ENCODE measurements at regions not wholly inside any gene's neighbourhood (a gene's known extent, or its start where the extent isn't known, plus 50 kb on each side); places are given as distances from the start of the nearest gene placed in this dataset.

DNA sequence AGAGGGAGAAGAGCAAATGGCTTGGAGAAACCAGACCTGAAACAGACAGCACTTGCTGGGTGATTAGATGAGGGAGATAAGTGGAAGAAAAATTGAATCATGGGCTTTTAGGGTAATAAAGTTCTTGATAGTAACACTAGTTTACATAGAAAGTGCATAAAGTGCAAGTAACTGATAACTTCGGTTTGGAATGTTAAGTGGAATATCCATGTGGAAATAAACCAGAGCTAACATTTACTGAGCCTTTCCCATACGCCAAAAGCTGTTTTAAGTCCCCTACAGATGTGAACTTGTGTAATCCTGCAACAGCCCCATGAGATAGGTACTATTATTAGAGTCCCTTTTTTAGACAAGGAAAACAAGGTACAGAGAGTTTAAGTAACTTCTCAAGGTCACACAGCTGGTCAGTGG is 77.1 kb upstream of the NUDT4 start:
- Histone ChIP-seq H3K27me3 (ENCODE audit: control insufficient read depth, insufficient read depth, low read length) (no peaks in the 10 kb centered on the region), H3K27ac (ENCODE audit: low read length) (no peak overlapping the region), H3K4me3 (ENCODE audit: low read length) (no peak overlapping the region), H3K4me1 (ENCODE audit: control insufficient read depth, insufficient read depth, low read length) (no peaks in the 10 kb centered on the region), H3K9me3 (ENCODE audit: control insufficient read depth, insufficient read depth, low read length) (no peaks in the 10 kb centered on the region), H3K36me3 (ENCODE audit: control insufficient read depth, insufficient read depth, low read length) (no peaks in the 10 kb centered on the region)
- WGBS (ENCODE audit: insufficient coverage, insufficient read length) = no CpG with 5 or more reads among the region's 2 CpGs
- no peak for DNase-seq (ENCODE audit: low read depth, low spot score)

DNA sequence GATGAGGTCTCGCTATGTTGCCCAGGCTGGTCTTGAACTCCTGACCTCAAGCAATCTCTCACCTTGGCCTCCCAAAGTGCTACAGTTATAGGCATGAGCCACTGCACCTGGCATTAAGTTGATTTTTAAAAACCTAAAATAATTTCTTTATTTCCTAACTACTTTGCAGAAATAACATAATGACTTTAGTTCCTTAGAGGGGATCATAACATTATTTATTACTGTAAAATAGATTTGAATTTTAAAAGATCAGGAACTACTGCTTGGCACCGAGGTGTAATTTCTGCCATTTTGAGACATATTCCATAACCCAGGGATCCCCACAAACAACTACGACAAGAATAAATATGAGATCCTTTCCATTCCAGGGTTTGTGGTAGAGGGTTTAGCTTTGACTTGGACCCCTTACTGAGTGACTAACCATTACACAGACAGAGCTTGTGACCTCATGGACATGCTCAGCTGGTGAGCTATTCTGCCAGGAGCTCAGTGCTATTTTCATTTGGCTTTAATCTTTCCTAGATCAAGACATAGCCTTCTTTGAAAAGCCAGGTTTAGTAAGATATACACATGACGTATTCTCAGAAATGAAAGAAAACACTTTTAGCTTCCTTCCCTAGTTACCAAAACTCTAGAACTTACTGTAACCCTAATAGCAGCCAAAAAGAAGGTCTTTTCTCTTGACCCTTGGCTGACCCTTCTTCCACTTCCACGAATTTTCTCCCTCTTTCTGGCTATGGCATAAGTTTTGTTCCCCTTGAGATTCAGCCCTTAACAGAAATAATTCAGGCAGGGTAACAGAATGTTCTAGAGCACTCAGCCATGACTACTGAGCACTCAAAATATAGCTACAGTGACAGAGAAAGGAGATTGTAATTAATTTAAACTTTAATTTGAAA is 75.1 kb upstream of the NUDT4 start:
- Histone ChIP-seq H3K27ac (ENCODE audit: low read length) (no peak overlapping the region), H3K27me3 (ENCODE audit: control insufficient read depth, insufficient read depth, low read length) (no peaks in the 10 kb centered on the region), H3K4me1 (ENCODE audit: control insufficient read depth, insufficient read depth, low read length) (no peaks in the 10 kb centered on the region), H3K4me3 (ENCODE audit: low read length) (no peak overlapping the region), H3K9me3 (ENCODE audit: control insufficient read depth, insufficient read depth, low read length) (no peaks in the 10 kb centered on the region), H3K36me3 (ENCODE audit: control insufficient read depth, insufficient read depth, low read length) (no peaks in the 10 kb centered on the region)
- no peak for DNase-seq (ENCODE audit: low read depth, low spot score)
- WGBS (ENCODE audit: insufficient coverage, insufficient read length) = no CpG with 5 or more reads among the region's 5 CpGs

DNA sequence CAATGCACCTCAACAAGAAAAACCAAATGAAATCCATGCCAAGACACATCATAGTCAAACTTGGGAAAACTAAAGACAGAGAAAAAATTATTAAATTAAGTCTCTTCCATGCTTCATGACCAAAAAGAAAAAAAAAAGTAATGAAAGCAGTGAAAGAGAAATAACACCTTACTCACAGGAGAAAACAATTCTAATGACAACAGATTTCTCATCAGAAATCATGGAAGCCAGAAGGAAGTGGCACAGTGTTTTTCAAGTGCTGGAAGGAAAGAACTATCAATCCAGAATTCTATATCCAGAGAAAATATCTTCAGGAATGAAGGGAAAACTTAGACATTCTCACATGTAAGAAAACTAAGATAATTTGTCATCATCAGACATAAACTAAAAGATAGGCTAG is 71.1 kb upstream of the NUDT4 start:
- H3K27ac ChIP-seq (ENCODE audit: low read length) = no peak overlapping the region
- H3K4me3 ChIP-seq (ENCODE audit: low read length) = no peak overlapping the region
- H3K9me3 ChIP-seq (ENCODE audit: control insufficient read depth, insufficient read depth, low read length) = no peaks in the 10 kb centered on the region
- H3K4me1 ChIP-seq (ENCODE audit: control insufficient read depth, insufficient read depth, low read length) = no peaks in the 10 kb centered on the region
- no peak for DNase-seq (ENCODE audit: low read depth, low spot score)
- no peaks in the 10 kb centered on the region for H3K36me3 ChIP-seq (ENCODE audit: control insufficient read depth, insufficient read depth, low read length)
- H3K27me3 ChIP-seq (ENCODE audit: control insufficient read depth, insufficient read depth, low read length) = no peaks in the 10 kb centered on the region

DNA sequence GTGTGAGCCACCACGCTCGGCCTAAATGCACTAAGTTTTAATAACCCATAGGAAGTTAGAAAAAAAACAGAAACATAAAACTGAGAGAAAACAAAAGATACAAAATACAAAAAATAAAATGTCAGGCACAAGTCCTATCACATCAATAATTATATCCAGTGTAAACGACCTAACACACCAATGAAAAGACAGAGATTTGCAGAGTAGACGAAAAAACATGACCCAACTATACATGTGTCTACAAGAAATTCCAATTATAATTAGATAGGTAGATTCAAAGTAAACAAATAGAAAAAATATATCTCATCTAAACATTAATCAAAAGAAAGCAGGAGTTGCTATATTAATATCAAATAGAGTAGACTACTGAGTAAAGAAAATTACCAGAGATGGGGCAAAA is 69.4 kb upstream of the NUDT4 start:
- no peak for DNase-seq (ENCODE audit: low read depth, low spot score)
- Histone ChIP-seq H3K4me3 (ENCODE audit: low read length) (no peak overlapping the region), H3K27me3 (ENCODE audit: control insufficient read depth, insufficient read depth, low read length) (no peaks in the 10 kb centered on the region), H3K36me3 (ENCODE audit: control insufficient read depth, insufficient read depth, low read length) (no peaks in the 10 kb centered on the region), H3K9me3 (ENCODE audit: control insufficient read depth, insufficient read depth, low read length) (no peaks in the 10 kb centered on the region), H3K4me1 (ENCODE audit: control insufficient read depth, insufficient read depth, low read length) (no peaks in the 10 kb centered on the region), H3K27ac (ENCODE audit: low read length) (no peak overlapping the region)
- no CpG with 5 or more reads among the region's 4 CpGs for WGBS (ENCODE audit: insufficient coverage, insufficient read length)

DNA sequence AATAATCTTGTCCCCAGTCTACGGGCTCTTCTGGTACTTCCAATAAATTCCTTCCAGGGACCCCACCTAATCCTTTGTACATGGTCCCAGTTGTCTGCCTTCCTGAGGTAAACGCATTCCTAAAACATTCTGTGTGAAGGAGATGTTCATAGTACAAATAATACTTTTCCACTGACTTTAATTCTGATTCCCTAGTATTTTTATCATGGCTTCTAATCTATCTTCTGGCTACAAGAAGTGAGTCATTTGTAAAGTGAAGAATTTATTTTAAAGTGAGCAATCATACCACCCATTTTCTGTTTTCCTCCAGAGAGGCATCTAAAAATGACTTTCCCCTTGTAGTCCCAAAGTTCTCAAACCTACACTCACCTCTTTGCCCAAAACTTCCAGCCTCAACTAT is 65.9 kb upstream of the NUDT4 start:
- Histone ChIP-seq H3K4me1 (ENCODE audit: control insufficient read depth, insufficient read depth, low read length) (no peaks in the 10 kb centered on the region; the same call in 1 of the 2 replicates), H3K36me3 (ENCODE audit: control insufficient read depth, insufficient read depth, low read length) (no peaks in the 10 kb centered on the region), H3K9me3 (ENCODE audit: control insufficient read depth, insufficient read depth, low read length) (no peaks in the 10 kb centered on the region), H3K4me3 (ENCODE audit: low read length) (no peak overlapping the region), H3K27me3 (ENCODE audit: control insufficient read depth, insufficient read depth, low read length) (no peaks in the 10 kb centered on the region), H3K27ac (ENCODE audit: low read length) (no peak overlapping the region)
- DNase-seq (ENCODE audit: low read depth, low spot score) = no peak
- WGBS (ENCODE audit: insufficient coverage, insufficient read length) = no CpG with 5 or more reads among the region's 2 CpGs

DNA sequence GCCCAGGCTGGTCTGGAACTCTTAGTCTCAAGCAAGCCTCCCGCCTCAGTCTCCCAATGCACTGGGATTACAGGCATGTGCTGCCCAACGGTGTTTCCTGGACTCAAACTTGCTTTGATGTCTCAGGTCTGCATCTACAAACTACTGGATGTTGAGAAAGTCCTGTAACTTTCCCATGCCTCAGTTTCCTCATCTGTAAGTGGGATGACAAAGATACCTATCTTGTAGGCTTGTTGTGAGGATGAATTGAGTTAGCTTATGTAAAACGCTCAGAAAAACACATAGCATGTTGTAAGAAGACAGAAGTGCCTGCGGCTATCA is 63.6 kb upstream of the NUDT4 start:
- no peak overlapping the region for H3K27ac ChIP-seq (ENCODE audit: low read length)

DNA sequence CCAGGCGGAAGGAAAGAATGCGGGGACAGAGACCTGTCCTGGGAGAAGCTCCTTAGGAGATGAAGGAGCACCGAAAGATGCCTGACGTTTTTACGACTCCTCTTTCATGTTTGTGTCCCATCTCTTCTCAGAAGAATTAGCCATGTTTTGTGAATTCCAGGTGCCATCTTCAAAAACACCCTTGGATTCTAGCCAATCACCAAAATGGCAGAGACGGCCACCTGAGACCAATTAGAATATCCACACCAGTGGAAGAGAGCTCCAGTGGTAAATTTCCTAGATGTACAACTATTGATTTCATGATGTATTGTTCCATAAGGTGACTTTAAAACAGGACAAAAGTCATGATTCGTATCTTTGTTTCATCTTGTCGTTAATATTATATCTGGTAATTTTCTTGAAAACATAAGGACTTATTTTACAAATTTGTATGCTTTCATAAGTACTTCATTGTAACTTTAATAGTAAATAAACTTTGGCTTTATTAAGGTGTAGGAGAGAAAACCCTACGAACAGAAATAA is 62.3 kb upstream of the NUDT4 start:
- Histone ChIP-seq H3K4me3 (ENCODE audit: low read length) (no peak overlapping the region), H3K4me1 (ENCODE audit: control insufficient read depth, insufficient read depth, low read length) (no peaks in the 10 kb centered on the region; the same call in 1 of the 2 replicates), H3K27me3 (ENCODE audit: control insufficient read depth, insufficient read depth, low read length) (no peaks in the 10 kb centered on the region), H3K9me3 (ENCODE audit: control insufficient read depth, insufficient read depth, low read length) (no peaks in the 10 kb centered on the region), H3K27ac (ENCODE audit: low read length) (no peak overlapping the region), H3K36me3 (ENCODE audit: control insufficient read depth, insufficient read depth, low read length) (no peaks in the 10 kb centered on the region)
- no peak for DNase-seq (ENCODE audit: low read depth, low spot score)
- WGBS (ENCODE audit: insufficient coverage, insufficient read length) = no CpG with 5 or more reads among the region's 9 CpGs

More for the DNA sequence above, 63.6 kb upstream of the NUDT4 start:
- Histone ChIP-seq H3K9me3 (ENCODE audit: control insufficient read depth, insufficient read depth, low read length) (no peaks in the 10 kb centered on the region), H3K4me1 (ENCODE audit: control insufficient read depth, insufficient read depth, low read length) (no peaks in the 10 kb centered on the region; the same call in 1 of the 2 replicates), H3K36me3 (ENCODE audit: control insufficient read depth, insufficient read depth, low read length) (no peaks in the 10 kb centered on the region), H3K27me3 (ENCODE audit: control insufficient read depth, insufficient read depth, low read length) (no peaks in the 10 kb centered on the region), H3K4me3 (ENCODE audit: low read length) (no peak overlapping the region)
- WGBS (ENCODE audit: insufficient coverage, insufficient read length) = no CpG with 5 or more reads among the region's 4 CpGs
- DNase-seq (ENCODE audit: low read depth, low spot score) = no peak

DNA sequence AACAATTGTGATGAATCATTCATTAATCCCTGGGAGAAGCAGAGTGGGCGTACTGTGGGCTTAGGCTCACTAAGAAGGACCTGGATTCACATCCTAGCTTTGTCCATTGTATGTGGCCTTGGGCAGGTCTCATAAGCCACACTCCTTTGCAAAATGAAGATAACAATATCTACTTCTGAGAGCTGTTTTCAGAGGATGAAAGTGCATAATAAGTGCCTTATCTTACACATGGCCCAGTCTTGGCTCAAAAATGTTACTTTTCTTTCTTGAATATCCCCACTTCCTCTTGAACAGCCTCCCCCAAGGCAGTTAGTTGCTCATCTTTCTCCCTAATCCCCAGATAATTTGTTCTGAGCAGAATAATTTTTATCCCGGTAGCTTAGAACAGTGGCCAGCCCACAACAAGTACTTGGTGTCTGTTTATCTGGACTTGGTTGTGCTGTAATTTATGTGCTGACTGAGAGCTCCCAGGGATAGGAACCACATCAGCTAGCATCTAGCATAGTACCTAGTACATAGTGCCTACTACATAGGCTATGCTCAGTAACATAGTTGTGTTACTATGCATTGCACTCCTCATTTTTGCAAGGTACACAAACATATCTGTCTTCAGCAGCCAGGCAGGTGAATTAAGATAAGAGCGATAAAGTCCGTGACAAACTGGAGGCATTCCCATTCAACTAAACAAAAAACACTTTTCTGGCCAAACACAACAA is 61.7 kb upstream of the NUDT4 start:
- no peaks in the 10 kb centered on the region for H3K9me3 ChIP-seq (ENCODE audit: control insufficient read depth, insufficient read depth, low read length)
- H3K27me3 ChIP-seq (ENCODE audit: control insufficient read depth, insufficient read depth, low read length) = no peaks in the 10 kb centered on the region
- no peak for DNase-seq (ENCODE audit: low read depth, low spot score)
- H3K27ac ChIP-seq (ENCODE audit: low read length) = no peak overlapping the region
- WGBS (ENCODE audit: insufficient coverage, insufficient read length) = no CpG with 5 or more reads among the region's 4 CpGs
- no peaks in the 10 kb centered on the region; the same call in 1 of the 2 replicates for H3K4me1 ChIP-seq (ENCODE audit: control insufficient read depth, insufficient read depth, low read length)
- no peak overlapping the region for H3K4me3 ChIP-seq (ENCODE audit: low read length)
- no peaks in the 10 kb centered on the region for H3K36me3 ChIP-seq (ENCODE audit: control insufficient read depth, insufficient read depth, low read length)

DNA sequence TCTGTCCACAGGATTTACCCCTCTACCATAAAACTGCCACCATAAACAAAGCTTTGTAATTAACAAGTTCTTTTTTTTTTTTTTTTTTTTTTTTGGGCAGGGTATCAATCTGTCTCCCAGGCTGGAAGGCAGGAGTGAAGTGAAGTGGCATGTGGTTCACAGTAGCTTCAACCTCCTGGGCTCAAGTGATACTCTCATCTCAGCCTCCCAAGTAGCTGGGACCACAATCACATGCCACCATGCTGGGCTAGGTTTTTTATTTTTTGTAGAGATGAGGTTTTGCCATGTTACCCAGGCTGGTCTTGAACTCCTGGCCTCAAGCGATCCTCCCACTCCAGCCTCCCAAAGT is 61.1 kb upstream of the NUDT4 start:
- Histone ChIP-seq H3K27me3 (ENCODE audit: control insufficient read depth, insufficient read depth, low read length) (no peaks in the 10 kb centered on the region), H3K4me1 (ENCODE audit: control insufficient read depth, insufficient read depth, low read length) (no peaks in the 10 kb centered on the region; the same call in 1 of the 2 replicates), H3K27ac (ENCODE audit: low read length) (no peak overlapping the region), H3K36me3 (ENCODE audit: control insufficient read depth, insufficient read depth, low read length) (no peaks in the 10 kb centered on the region), H3K9me3 (ENCODE audit: control insufficient read depth, insufficient read depth, low read length) (no peaks in the 10 kb centered on the region), H3K4me3 (ENCODE audit: low read length) (no peak overlapping the region)
- no CpG with 5 or more reads among the region's 1 CpG for WGBS (ENCODE audit: insufficient coverage, insufficient read length)
- DNase-seq (ENCODE audit: low read depth, low spot score) = no peak

DNA sequence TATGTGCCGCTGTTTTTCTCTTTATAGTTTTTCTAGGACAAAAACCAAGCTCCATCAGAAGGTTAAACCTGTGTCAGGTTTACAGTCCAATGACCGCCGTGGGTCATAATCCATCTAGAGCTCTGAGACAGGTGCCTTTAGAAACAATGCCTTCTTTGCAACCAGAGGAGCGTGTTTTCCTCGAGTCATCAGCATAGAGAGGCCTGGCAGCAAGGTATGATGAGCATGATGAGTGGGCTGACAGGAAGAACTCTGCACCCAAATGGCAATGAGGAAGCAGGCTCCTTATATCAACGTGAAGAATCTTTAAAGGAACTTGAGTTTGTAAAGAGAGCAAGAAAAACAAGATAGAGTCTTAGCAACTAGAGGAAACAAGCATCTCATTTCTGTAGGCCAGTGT is 60.5 kb upstream of the NUDT4 start:
- DNase-seq (ENCODE audit: low read depth, low spot score) = no peak
- no CpG with 5 or more reads among the region's 6 CpGs for WGBS (ENCODE audit: insufficient coverage, insufficient read length)

More for the DNA sequence above, 60.5 kb upstream of the NUDT4 start:
- Histone ChIP-seq H3K4me3 (ENCODE audit: low read length) (no peak overlapping the region), H3K9me3 (ENCODE audit: control insufficient read depth, insufficient read depth, low read length) (no peaks in the 10 kb centered on the region), H3K4me1 (ENCODE audit: control insufficient read depth, insufficient read depth, low read length) (no peaks in the 10 kb centered on the region; the same call in 1 of the 2 replicates), H3K27me3 (ENCODE audit: control insufficient read depth, insufficient read depth, low read length) (no peaks in the 10 kb centered on the region), H3K36me3 (ENCODE audit: control insufficient read depth, insufficient read depth, low read length) (no peaks in the 10 kb centered on the region), H3K27ac (ENCODE audit: low read length) (no peak overlapping the region)

All from iPS DF 6.9 (cell line).